GM23248 (cell line): ENCODE measurements at regions not wholly inside any gene's neighbourhood (a gene's known extent, or its start where the extent isn't known, plus 50 kb on each side); places are given as distances from the start of the nearest gene placed in this dataset.

ENCODE experiments used
- DNase-seq: peaks from one replicate; pipeline ENCODE4 v3.0.0-alpha.2; 2015
- H2AFZ ChIP-seq: fragments of 200-600 bp; sonication (generic); 2 replicates; pipeline ENCODE4 v1.6.1; 2016; ENCODE audit warnings: antibody characterized with exemption
- H3F3A ChIP-seq: fragments of 200-600 bp; sonication (generic); 2 replicates; pipeline ENCODE4 v1.6.1; 2016; ENCODE audit warnings: mild to moderate bottlenecking, antibody characterized with exemption, mixed run types; ENCODE audit not compliant: insufficient read depth
- H3K27ac ChIP-seq: fragments of 200-600 bp; sonication (generic); 2 replicates; pipeline ENCODE4 v1.5.1; 2016; ENCODE audit warnings: mild to moderate bottlenecking
- H3K27me3 ChIP-seq: fragments of 200-600 bp; sonication (generic); replicated peaks from 2 replicates; pipeline ENCODE4 v1.6.1; 2016; ENCODE audit warnings: mild to moderate bottlenecking; ENCODE audit not compliant: insufficient read depth
- H3K36me3 ChIP-seq: fragments of 200-600 bp; sonication (generic); 2 replicates; pipeline ENCODE4 v1.6.1; 2016; ENCODE audit warnings: low read depth, mild to moderate bottlenecking
- H3K4me1 ChIP-seq: fragments of 200-600 bp; sonication (generic); 2 replicates; pipeline ENCODE4 v1.6.1; 2016; ENCODE audit warnings: mild to moderate bottlenecking; ENCODE audit not compliant: insufficient read depth
- H3K4me2 ChIP-seq: fragments of 200-600 bp; sonication (generic); one replicate; pipeline ENCODE4 v1.6.1; 2016; ENCODE audit warnings: mild to moderate bottlenecking; ENCODE audit not compliant: unreplicated experiment
- H3K4me3 ChIP-seq: fragments of 200-600 bp; sonication (generic); 2 replicates; pipeline ENCODE4 v1.5.1; 2016; ENCODE audit warnings: mild to moderate bottlenecking
- H3K79me2 ChIP-seq: fragments of 200-600 bp; sonication (generic); 2 replicates; pipeline ENCODE4 v1.6.1; 2016; ENCODE audit warnings: mild to moderate bottlenecking; ENCODE audit not compliant: insufficient read depth
- H3K9ac ChIP-seq: fragments of 200-600 bp; sonication (generic); 2 replicates; pipeline ENCODE4 v1.6.1; 2016; ENCODE audit warnings: mild to moderate bottlenecking
- H3K9me2 ChIP-seq: fragments of 200-600 bp; sonication (generic); 2 replicates; pipeline ENCODE4 v1.6.1; 2016; ENCODE audit warnings: mixed run types, mild to moderate bottlenecking, moderate library complexity; ENCODE audit not compliant: insufficient read depth
- H3K9me3 ChIP-seq: fragments of 200-600 bp; sonication (generic); one replicate; pipeline ENCODE4 v1.6.1; 2017; ENCODE audit warnings: low read depth
- H4K20me1 ChIP-seq: fragments of 200-600 bp; sonication (generic); 2 replicates; pipeline ENCODE4 v1.6.0; 2016; ENCODE audit not compliant: insufficient read depth
- EZH2 ChIP-seq: fragments of 200-600 bp; sonication (generic); IDR thresholded peaks from 2 replicates; pipeline ENCODE4 v1.6.1; 2018; ENCODE audit warnings: antibody characterized with exemption, mild to moderate bottlenecking; ENCODE audit not compliant: insufficient read depth, poor library complexity, severe bottlenecking
- EZH2phosphoT487 ChIP-seq: fragments of 200-600 bp; sonication (generic); IDR thresholded peaks from 2 replicates; pipeline ENCODE4 v1.6.1; 2018; ENCODE audit warnings: antibody characterized with exemption, moderate library complexity, mild to moderate bottlenecking, low read depth; ENCODE audit not compliant: insufficient read depth
- WGBS, 2 experiments: methylation state at CpG; one replicate each; pipeline ENCODE4 v1.1.6; 2015 to 2017; ENCODE audit warnings: low lambda C conversion rate in 2 of 2, low coverage in 1 of 2; ENCODE audit errors: missing lambda C conversion rate in 2 of 2; 5-methylcytosine and 5-hydroxymethylcytosine counted together
- in situ Hi-C: fragments of 300-500 bp; cut with MboI; formaldehyde crosslinking; loops from 2 replicates; pipeline ENCODE4 v1.15.0; 2020

GRCh38 chr6:10073341-10073740, 341.5 kb downstream of the TFAP2A start:
- Histone ChIP-seq H3F3A (no peaks in the 10 kb centered on the region), H3K4me1 (no peaks in the 10 kb centered on the region), H3K9ac (no peak overlapping the region), H3K9me2 (no peaks in the 10 kb centered on the region), H3K4me3 (no peak overlapping the region), H3K4me2 (no peak overlapping the region), H2AFZ (no peak overlapping the region), H3K27me3 (no peaks in the 10 kb centered on the region), H3K36me3 (no peaks in the 10 kb centered on the region), H3K9me3 (no peaks in the 10 kb centered on the region), H3K79me2 (no peaks in the 10 kb centered on the region), H3K27ac (no peak overlapping the region), H4K20me1 (no peaks in the 10 kb centered on the region)
- DNase-seq, result no peak
- in situ Hi-C loops, result no loop called here
- TF ChIP-seq EZH2, result no peak
- TF ChIP-seq EZH2phosphoT487, result no peak
- 25 to 28% methylated on average over 9 of the region's 9 CpGs for WGBS, 2 experiments

DNA sequence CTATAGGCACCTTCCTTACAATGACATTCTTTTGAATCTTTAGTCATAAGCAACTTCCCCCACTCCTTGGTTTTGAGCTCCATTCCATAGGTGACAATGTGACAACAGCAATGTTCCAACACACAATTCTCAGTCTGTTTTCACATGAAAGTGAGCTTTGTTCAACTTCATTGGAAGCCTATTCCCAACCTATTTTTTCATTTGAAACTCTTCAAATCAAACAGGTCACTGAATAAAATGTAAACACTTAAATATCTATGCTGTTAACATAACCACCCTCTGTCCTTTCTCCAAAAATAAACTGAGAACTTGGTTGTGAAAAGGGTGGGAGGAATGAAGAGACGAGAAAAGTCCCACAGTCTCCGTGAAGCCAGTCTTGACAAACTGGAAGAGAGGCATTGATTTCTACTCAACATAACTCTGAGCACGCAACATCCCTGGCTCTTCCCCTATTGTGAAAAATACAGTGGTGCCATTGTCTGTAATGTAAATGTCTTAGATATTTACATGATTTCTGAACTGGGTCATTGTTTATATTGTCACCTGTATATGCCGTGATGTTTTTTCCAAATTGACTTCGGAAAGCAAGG, 343.1 kb downstream of the TFAP2A start:
- Histone ChIP-seq H3K27ac (no peak overlapping the region), H3K9ac (no peak overlapping the region), H3K4me2 (no peak overlapping the region), H3F3A (no peaks in the 10 kb centered on the region), H3K27me3 (no peaks in the 10 kb centered on the region), H3K9me2 (no peaks in the 10 kb centered on the region), H2AFZ (no peak overlapping the region), H3K9me3 (no peaks in the 10 kb centered on the region), H3K4me3 (no peak overlapping the region), H3K36me3 (no peaks in the 10 kb centered on the region), H4K20me1 (no peaks in the 10 kb centered on the region), H3K79me2 (no peaks in the 10 kb centered on the region), H3K4me1 (no peaks in the 10 kb centered on the region)
- no peak for DNase-seq
- in situ Hi-C loops, result no loop called here
- no peak for TF ChIP-seq EZH2phosphoT487
- TF ChIP-seq EZH2, result no peak
- 33 to 41% methylated on average over 5 of the region's 5 CpGs for WGBS, 2 experiments

- Histone ChIP-seq H3K9ac (no peak overlapping the region), H3K9me3 (no peaks in the 10 kb centered on the region), H3K27ac (no peak overlapping the region), H3K9me2 (no peaks in the 10 kb centered on the region), H3K4me2 (no peak overlapping the region), H2AFZ (no peak overlapping the region), H3K4me3 (no peak overlapping the region), H3K4me1 (no peaks in the 10 kb centered on the region), H3K27me3 (peaks cover 4% of the 10 kb centered on the region; the same call in 1 of the 2 replicates), H3K79me2 (no peaks in the 10 kb centered on the region), H4K20me1 (no peaks in the 10 kb centered on the region), H3K36me3 (no peaks in the 10 kb centered on the region), H3F3A (no peaks in the 10 kb centered on the region)
- 14 to 15% methylated on average over 2 of the region's 2 CpGs for WGBS, 2 experiments
- in situ Hi-C loops, result no loop called here
- DNase-seq, result no peak
- TF ChIP-seq EZH2phosphoT487 (no peak), EZH2 (no peak)
Observed at GRCh38 chr6:10060004-10060403, 354.9 kb downstream of the TFAP2A start.

GRCh38 chr6:10054672-10055071, 360.2 kb downstream of the TFAP2A start:
- TF ChIP-seq EZH2 (no peak), EZH2phosphoT487 (no peak)
- no peaks in the 10 kb centered on the region for H3K9me3 ChIP-seq
- H3K36me3 ChIP-seq, result no peaks in the 10 kb centered on the region
- H3K4me2 ChIP-seq, result no peak overlapping the region
- H2AFZ ChIP-seq, result no peak overlapping the region
- H3K4me3 ChIP-seq, result no peak overlapping the region
- H3K9me2 ChIP-seq, result no peaks in the 10 kb centered on the region
- in situ Hi-C loops, result no loop called here
- H3K4me1 ChIP-seq, result no peaks in the 10 kb centered on the region
- no peak overlapping the region for H3K9ac ChIP-seq
- H3K79me2 ChIP-seq, result no peaks in the 10 kb centered on the region
- H3K27ac ChIP-seq, result no peak overlapping the region
- H4K20me1 ChIP-seq, result no peaks in the 10 kb centered on the region
- no peaks in the 10 kb centered on the region for H3F3A ChIP-seq
- DNase-seq, result no peak
- H3K27me3 ChIP-seq, result no peaks in the 10 kb centered on the region

DNA sequence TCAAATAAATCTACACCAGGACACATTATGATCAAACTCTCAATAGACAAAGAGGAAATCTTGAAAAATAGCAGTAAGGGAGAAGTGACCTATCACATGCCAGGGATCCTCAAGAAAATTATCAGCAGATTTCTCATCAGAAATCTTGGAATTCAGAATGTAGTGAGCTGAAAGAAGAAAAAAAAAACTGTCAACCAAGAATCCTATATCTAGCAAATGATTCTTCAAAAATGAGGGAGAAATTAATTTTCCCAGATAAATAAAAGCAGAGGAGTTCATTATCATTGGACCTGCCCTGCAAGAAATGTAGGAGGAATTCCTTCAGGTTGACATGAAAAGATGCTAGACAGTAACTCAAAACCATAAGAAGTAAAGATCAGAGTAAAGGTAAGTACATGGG, 363.6 kb downstream of the TFAP2A start:
- H3K4me2 ChIP-seq, result no peak overlapping the region
- H3K79me2 ChIP-seq, result no peaks in the 10 kb centered on the region
- H3K4me1 ChIP-seq, result no peaks in the 10 kb centered on the region
- H2AFZ ChIP-seq, result no peak overlapping the region
- no peak overlapping the region for H3K27ac ChIP-seq
- no peak for TF ChIP-seq EZH2phosphoT487
- no peaks in the 10 kb centered on the region for H3K36me3 ChIP-seq
- no peaks in the 10 kb centered on the region for H3K27me3 ChIP-seq
- no peaks in the 10 kb centered on the region for H3K9me3 ChIP-seq
- H3K4me3 ChIP-seq, result no peak overlapping the region
- no peak overlapping the region for H3K9ac ChIP-seq
- no peaks in the 10 kb centered on the region for H3F3A ChIP-seq
- no peaks in the 10 kb centered on the region for H3K9me2 ChIP-seq
- no peaks in the 10 kb centered on the region for H4K20me1 ChIP-seq
- DNase-seq, result no peak
- in situ Hi-C loops, result no loop called here
